Immature natural killer cell (primary cell): ENCODE measurements at regions not wholly inside any gene's neighbourhood (a gene's known extent, or its start where the extent isn't known, plus 50 kb on each side); places are given as distances from the start of the nearest gene placed in this dataset.

Experiments
- DNase-seq, 3 donors: peaks; one replicate each; pipeline ENCODE4 v3.0.0; 2022; ENCODE audit warnings: mixed read lengths in 1 of 3
- H3K27ac Mint-ChIP-seq, 6 donors: one replicate each; pipeline ENCODE4 v1.8.0; 2020; ENCODE audit warnings: mixed read lengths in 6 of 6, mild to moderate bottlenecking in 5 of 6, inconsistent platforms in 4 of 6, moderate library complexity in 3 of 6
- H3K27me3 Mint-ChIP-seq, 3 donors: one replicate each; pipeline ENCODE4 v1.8.0; 2020 to 2021; ENCODE audit warnings: low read depth in 3 of 3, mild to moderate bottlenecking in 3 of 3, mixed read lengths in 3 of 3, moderate library complexity in 3 of 3, inconsistent platforms in 1 of 3
- H3K36me3 Mint-ChIP-seq, 3 donors: one replicate each; pipeline ENCODE4 v1.8.0; 2020; ENCODE audit warnings: mixed read lengths in 3 of 3, inconsistent platforms in 2 of 3, mild to moderate bottlenecking in 2 of 3
- H3K4me1 Mint-ChIP-seq, 2 donors: one replicate each; pipeline ENCODE4 v1.8.0; 2020; ENCODE audit warnings: inconsistent platforms in 2 of 2, mild to moderate bottlenecking in 2 of 2, mixed read lengths in 2 of 2, moderate library complexity in 1 of 2
- H3K4me3 Mint-ChIP-seq, 5 donors: one replicate each; pipeline ENCODE4 v1.8.0; 2020; ENCODE audit warnings: mild to moderate bottlenecking in 5 of 5, mixed read lengths in 5 of 5, inconsistent platforms in 3 of 5, moderate library complexity in 3 of 5
- H3K9me3 Mint-ChIP-seq, 6 donors: one replicate each; pipeline ENCODE4 v1.8.0; 2020; ENCODE audit warnings: mild to moderate bottlenecking in 6 of 6, mixed read lengths in 6 of 6, inconsistent platforms in 4 of 6, moderate library complexity in 3 of 6

DNA sequence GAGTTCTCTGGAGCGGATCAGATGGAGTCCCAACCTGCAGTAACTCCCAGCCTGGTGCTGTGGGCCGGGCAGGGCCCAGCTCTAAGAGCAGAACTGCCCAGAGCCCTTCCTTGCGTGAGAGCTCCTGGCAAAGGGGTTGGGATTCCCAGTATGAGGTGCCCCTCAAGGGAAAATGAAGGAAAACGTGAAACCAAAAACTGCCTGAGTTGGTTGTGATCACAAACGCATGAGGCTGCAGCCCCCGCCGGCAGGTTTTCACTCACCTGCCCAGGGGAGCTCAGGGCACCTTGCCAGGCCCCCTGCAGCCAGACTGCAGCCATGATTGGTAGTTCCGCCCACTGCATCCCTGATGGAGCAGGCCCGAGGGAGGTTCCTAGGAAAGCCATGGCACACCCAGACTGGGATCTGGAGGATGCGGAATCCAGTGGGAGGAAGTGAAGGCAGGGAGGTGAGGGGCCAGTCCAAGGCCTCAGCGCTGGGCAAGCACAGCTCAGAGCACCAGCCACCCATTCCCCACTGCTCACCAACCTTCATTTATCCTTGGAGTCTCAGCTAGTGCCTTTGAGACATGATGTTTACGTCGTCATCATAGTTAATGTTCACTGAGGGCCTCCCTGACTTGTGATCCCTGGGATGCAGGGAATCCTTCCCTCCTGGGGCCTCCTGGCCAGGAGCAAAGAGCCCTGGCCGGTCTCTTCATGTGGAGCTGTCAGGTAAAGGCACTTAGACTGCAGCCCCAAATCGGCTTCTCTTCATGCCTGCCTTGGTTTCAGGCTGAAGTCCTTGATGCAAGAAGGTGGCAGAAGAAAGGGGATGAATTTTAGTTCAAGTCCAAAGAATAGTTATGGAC is 103.2 kb downstream of the INHBB start:
- peak overlapping the region in 1 of 6 donors; percentile 58 for H3K27ac Mint-ChIP-seq
- H3K4me1 Mint-ChIP-seq = no peaks in the 10 kb centered on the region
- H3K4me3 Mint-ChIP-seq = no peak overlapping the region
- peaks cover 0 to 16% (median 5%) of the 10 kb centered on the region in 3 donors for H3K27me3 Mint-ChIP-seq
- no peak for DNase-seq
- no peaks in the 10 kb centered on the region for H3K9me3 Mint-ChIP-seq
- no peaks in the 10 kb centered on the region for H3K36me3 Mint-ChIP-seq

DNA sequence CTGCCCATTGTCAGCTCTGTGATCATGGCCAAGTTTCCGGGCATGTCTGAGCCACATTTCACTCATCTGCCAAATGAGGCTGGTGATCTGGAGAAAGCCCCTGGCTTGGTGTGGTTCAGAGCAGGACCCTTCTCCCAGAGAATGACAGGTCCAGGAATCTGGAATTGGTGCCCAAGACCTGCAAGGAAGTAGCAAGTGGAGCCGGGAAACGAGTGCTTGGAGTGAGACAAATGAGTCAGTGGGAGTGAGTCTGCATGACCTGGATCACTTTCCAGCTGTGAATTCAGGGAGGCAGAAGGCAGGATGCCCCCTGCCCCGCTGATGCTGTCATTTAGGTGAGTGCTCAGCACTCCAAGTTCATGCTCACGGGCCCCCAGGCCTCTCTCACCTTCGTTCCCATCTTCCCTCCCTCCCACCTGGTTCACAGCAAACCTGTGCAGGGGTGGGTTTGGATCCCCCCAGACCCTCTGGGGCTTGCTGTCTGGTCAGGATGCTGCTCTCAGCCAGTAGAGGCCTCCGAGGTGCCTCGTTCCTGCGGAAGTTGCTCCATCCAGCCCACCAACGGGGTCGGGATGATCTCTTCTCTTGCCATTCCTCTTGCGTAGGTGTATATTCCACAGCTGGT is 104.4 kb downstream of the INHBB start:
- Mint-ChIP-seq H3K4me1 (no peaks in the 10 kb centered on the region), H3K27me3 (peaks cover 0 to 16% (median 3%) of the 10 kb centered on the region in 3 donors), H3K9me3 (peaks cover 0 to 2% (median 0%) of the 10 kb centered on the region in 6 donors), H3K27ac (no peak overlapping the region), H3K4me3 (no peak overlapping the region), H3K36me3 (no peaks in the 10 kb centered on the region)
- DNase-seq = no peak

DNA sequence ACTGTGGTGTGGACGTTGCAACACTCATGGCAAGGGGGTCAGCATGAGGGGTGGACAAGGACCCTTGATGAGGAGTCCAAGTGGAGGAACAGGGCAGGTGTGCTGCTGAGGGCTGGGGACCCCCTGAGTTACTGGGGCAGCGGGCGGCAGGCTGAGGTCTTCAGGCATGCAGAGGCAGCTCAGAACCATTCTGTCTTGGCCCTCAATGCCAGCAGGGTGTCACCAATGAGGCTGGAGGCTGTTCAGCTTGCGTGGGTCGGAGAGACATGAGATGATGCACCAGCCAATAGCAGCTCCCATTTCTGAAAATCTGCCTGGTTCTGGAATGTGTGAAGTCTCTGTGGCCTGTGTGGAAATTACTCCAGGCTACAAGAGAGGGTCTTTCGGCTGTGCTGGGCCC is 105.4 kb downstream of the INHBB start:
- Mint-ChIP-seq H3K36me3 (no peaks in the 10 kb centered on the region), H3K27ac (no peak overlapping the region), H3K9me3 (peaks cover 0 to 2% (median 0%) of the 10 kb centered on the region in 6 donors), H3K27me3 (peaks cover 0 to 16% (median 3%) of the 10 kb centered on the region in 3 donors), H3K4me1 (no peaks in the 10 kb centered on the region), H3K4me3 (no peak overlapping the region)
- DNase-seq = no peak

DNA sequence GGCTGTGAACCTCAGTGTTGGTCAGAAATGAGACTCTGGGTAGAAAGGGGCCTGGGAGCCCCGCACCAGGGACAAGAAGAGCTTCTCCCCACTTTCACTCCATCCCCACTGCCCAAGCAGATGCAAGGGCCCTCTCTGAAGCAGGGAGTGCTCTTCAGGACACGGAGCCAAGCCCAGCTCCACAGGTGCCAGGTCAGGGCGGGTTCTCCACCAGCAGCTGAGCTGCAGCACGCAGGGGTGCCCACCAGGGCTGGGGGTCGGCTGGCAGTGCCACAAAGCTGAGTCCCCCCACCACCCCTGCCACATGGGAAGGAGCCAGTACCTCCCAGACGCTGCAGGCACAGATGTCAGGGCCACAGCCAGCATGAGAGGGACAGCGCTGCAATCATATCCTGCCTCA is 106.2 kb downstream of the INHBB start:
- peaks cover 0 to 3% (median 0%) of the 10 kb centered on the region in 3 donors for H3K36me3 Mint-ChIP-seq
- peaks cover 0 to 4% (median under 1%) of the 10 kb centered on the region in 6 donors for H3K9me3 Mint-ChIP-seq
- H3K27ac Mint-ChIP-seq = no peak overlapping the region
- H3K4me1 Mint-ChIP-seq = no peaks in the 10 kb centered on the region
- H3K27me3 Mint-ChIP-seq = peaks cover 0 to 18% (median 3%) of the 10 kb centered on the region in 3 donors
- H3K4me3 Mint-ChIP-seq = no peak overlapping the region
- DNase-seq = no peak

DNA sequence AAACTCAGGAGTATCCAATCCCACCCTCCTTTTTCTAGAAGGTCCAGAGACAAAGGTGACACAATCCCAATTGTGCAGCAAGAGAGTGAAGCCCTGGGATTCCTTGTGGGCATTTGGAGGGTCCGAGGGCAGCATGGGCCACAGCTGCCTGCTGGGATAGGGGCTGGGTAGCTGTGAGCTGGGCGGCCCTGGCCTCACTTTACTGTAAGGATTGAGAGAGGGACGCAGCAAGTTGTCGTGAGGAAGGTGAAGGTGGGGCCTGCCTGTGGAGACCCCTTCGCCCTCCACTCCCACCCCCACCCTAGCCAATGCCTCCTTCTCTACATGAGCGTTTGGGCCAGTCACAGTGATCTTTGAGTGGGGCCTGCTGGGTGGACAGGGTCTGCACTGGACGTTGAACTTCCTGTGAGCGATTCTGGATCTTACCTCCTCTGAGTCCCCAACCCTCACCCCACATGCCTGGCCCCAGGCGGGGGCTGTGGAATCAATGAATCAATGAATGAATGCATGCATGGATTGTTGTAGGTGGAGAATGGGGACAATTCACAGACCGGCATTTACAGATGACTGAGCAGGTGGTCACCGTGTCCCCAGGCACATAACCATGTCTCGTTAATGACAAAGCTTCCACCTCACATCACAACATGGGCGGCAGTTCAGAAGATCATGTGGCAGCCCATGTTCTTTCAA is 107.2 kb downstream of the INHBB start:
- Mint-ChIP-seq H3K27me3 (peaks cover 2 to 20% (median 7%) of the 10 kb centered on the region in 3 donors), H3K27ac (no peak overlapping the region), H3K36me3 (peaks cover 0 to 5% (median 0%) of the 10 kb centered on the region in 3 donors), H3K4me1 (no peaks in the 10 kb centered on the region), H3K4me3 (no peak overlapping the region), H3K9me3 (peaks cover 0 to 12% (median 2%) of the 10 kb centered on the region in 6 donors)
- no peak for DNase-seq

DNA sequence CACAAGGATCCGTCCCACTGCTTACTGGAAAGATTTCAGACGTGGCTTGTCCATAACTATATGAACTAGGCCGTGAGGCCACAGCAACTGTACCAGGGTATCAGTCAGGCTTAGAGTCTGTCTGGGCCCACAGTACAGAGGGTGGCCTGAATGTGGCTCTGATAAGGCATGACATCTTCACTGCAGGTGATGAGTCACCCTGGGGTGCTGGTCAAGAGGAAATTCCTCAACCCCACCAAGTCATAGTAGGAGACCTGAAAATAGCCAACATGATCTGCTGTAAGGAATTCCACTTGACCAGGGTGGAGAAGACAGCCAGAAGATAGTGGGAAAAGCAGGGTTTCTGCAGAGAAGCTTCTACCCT is 107.7 kb downstream of the INHBB start:
- Mint-ChIP-seq H3K4me3 (no peak overlapping the region), H3K27ac (no peak overlapping the region), H3K4me1 (no peaks in the 10 kb centered on the region), H3K9me3 (peaks cover 0 to 12% (median 3%) of the 10 kb centered on the region in 6 donors), H3K27me3 (peaks cover 2 to 20% (median 7%) of the 10 kb centered on the region in 3 donors), H3K36me3 (peaks cover 0 to 5% (median 0%) of the 10 kb centered on the region in 3 donors)
- DNase-seq = no peak

DNA sequence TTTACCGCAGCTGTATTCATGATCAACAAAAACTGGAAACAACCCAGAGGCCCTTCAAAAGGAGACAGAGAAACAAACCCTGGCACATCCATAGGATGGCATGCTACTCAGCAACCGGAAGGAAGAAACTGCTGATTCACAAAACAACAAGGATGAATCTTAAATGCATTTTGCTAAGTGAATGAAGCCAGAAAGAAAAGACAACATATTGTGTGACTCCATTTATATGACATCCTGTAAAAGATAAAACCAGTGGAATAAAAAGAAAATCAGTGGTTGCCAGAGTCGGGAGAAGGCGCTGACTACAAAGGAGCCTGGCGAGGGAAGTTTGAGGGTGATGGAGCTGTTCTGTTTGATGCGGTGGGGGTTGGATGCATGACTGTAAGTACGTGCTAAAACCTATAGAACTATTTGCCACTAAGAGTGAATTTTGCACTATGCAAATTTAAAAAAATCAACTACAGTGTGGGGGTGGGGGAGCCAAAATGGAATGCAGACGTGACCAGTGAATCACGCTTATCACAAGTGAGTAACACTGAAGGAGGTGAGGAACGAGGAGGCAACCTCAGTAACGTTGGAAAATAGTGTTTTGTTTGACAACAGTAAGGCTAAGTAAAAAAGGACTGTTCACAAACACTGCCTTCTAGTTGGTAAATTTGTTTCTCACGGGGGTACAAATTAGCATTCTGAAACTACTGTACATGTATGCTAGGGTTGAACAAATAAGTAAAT is 108.9 kb downstream of the INHBB start:
- peaks cover 0 to 5% (median 0%) of the 10 kb centered on the region in 3 donors for H3K36me3 Mint-ChIP-seq
- peaks cover 0 to 12% (median 5%) of the 10 kb centered on the region in 6 donors for H3K9me3 Mint-ChIP-seq
- H3K4me1 Mint-ChIP-seq = no peaks in the 10 kb centered on the region
- H3K27ac Mint-ChIP-seq = no peak overlapping the region
- H3K27me3 Mint-ChIP-seq = peaks cover 2 to 21% (median 7%) of the 10 kb centered on the region in 3 donors
- no peak for DNase-seq
- H3K4me3 Mint-ChIP-seq = no peak overlapping the region

DNA sequence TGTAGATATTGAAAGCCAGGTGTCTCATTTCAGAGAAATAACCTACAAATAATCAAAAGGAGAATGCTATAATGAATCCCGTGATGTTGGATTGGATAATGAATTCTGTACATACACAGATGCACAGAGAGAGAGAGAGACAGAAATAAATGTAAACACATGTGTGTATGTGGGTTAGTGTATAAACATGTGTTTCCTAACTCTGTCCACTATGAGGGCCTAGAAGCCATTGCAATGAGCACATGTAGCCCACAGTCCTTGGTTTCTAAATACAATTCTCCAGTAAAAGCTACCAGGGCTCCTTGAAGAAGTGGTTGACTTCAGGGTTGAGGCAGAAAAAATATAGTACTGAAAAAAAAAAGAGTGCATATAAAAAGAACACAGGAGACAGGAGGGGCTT is 109.5 kb downstream of the INHBB start:
- Mint-ChIP-seq H3K36me3 (peaks cover 0 to 5% (median 0%) of the 10 kb centered on the region in 3 donors), H3K27me3 (peaks cover 2 to 19% (median 7%) of the 10 kb centered on the region in 3 donors)

DNA sequence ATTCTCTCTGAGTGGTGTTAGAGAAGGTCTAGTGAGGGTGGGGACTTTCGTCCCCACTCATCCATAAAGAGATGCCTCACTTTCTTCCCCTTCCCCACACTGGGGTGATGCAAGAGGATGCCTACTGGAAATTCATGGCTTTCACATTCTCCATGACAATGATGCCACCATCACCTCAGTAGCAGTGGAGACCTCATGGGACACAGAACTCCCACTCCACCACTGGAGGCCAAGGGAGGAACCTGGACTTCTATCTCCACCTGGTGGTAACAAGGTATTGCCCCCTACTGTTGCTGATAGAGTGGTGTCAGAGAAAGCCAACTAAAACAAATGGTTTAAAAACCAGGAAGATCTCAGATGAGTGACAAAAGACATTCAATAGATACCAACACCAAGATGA is 110.9 kb downstream of the INHBB start:
- Mint-ChIP-seq H3K36me3 (peaks cover 0 to 5% (median 0%) of the 10 kb centered on the region in 3 donors), H3K9me3 (peaks cover 0 to 12% (median 5%) of the 10 kb centered on the region in 6 donors), H3K4me1 (no peaks in the 10 kb centered on the region), H3K27me3 (peaks cover 2 to 13% (median 7%) of the 10 kb centered on the region in 3 donors), H3K4me3 (no peak overlapping the region), H3K27ac (no peak overlapping the region)
- no peak for DNase-seq

More for the DNA sequence above, 109.5 kb downstream of the INHBB start:
- H3K4me1 Mint-ChIP-seq = no peaks in the 10 kb centered on the region
- H3K27ac Mint-ChIP-seq = no peak overlapping the region
- DNase-seq = no peak
- H3K9me3 Mint-ChIP-seq = peaks cover 0 to 12% (median 5%) of the 10 kb centered on the region in 6 donors
- H3K4me3 Mint-ChIP-seq = no peak overlapping the region

DNA sequence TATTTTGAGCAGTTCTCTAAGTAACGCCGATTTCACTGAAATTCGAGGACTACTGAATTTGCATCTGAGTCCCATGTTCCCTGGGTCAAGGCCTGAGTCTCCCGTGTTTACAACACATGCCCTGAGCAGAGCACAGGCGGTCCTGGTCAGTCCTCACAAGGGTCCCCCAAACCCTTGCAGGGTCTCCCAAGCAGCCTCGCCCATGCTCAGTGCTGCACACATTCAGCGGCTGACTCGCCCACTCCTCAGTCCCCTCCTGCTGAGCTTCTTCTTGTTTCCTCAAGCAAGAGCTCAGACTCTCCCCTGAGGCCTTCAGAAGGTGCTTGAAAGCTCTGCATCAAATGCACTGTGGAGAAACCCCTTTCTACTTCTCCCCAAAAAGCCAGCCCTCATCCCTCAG is 114.6 kb downstream of the INHBB start:
- no peak overlapping the region for H3K4me3 Mint-ChIP-seq
- H3K36me3 Mint-ChIP-seq = peaks cover 0 to 5% (median 0%) of the 10 kb centered on the region in 3 donors
- DNase-seq = no peak
- peaks cover 0 to 12% (median 4%) of the 10 kb centered on the region in 6 donors for H3K9me3 Mint-ChIP-seq
- H3K27me3 Mint-ChIP-seq = peaks cover 2 to 14% (median 4%) of the 10 kb centered on the region in 3 donors
- no peaks in the 10 kb centered on the region for H3K4me1 Mint-ChIP-seq
- no peak overlapping the region for H3K27ac Mint-ChIP-seq

DNA sequence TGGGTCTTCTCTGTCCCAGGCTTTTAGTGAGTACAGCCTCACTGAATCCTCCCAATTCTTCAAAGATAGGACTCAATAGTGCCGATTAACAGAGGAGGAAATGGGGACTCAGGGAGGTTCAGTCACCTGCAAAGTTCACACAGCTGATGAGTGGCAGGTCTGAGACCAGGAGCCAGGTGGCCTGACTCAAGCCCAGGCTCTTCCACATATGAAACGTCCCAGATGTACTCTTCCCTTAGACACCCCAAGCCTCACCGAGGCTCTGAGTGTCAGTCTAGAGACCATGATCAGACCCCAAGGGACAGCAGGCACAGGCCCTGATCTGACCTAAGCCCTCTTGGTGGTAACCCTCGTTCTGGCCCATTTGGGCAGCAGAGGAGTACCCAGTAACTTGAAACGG is 115.2 kb downstream of the INHBB start:
- DNase-seq = no peak
- peaks cover 2 to 14% (median 4%) of the 10 kb centered on the region in 3 donors for H3K27me3 Mint-ChIP-seq
- no peak overlapping the region for H3K27ac Mint-ChIP-seq
- no peak overlapping the region for H3K4me3 Mint-ChIP-seq
- H3K9me3 Mint-ChIP-seq = peaks cover 0 to 12% (median 4%) of the 10 kb centered on the region in 6 donors
- no peaks in the 10 kb centered on the region for H3K4me1 Mint-ChIP-seq
- H3K36me3 Mint-ChIP-seq = peaks cover 0 to 5% (median 0%) of the 10 kb centered on the region in 3 donors

DNA sequence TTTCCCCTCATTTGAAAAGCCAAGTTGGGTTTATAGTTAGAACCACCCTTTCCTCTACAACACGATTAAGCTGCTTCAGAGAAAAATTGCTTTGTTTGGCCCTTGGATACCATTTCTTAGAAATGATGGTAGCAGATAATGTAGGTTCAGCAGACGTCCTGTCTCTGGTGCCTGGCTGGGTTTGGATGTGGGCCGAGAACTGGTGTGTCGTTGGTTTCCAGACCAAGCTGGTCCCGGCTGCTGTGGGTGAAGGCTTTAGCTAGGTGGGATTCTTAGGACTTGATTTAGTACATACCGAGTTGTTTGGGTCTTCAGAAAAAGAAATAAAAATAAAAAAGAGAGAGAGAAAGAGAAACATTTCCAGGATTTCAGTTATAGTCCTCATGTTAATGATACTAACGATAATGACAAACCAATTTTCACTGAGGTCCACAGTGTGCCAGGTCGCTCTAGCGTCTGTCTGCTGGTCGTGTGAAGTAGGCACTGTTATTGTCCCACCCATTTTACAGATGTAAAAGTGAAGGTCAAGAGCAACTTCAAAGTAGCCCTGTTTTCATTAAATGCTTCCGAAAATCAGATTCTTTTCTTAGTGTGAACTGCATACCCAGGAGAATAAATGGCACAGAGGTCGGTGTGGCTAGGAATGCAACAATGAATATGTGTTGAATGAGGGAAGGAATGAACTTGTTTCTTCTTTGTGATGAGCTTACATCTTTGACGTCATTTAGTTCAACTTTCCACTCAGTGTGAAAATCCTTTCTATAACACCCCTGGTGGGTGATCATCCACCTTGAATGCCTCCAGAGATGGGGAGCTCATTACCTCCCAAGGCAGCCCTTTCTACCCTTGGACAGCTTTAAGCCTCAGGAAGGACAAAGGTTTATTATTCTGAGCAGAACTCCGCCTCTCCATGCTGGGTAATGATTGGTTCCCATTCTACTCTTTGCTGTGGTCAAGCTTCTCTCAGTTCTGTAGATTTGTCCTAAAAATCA is 115.9 kb downstream of the INHBB start:
- no peaks in the 10 kb centered on the region for H3K4me1 Mint-ChIP-seq
- H3K36me3 Mint-ChIP-seq = peaks cover 0 to 5% (median 0%) of the 10 kb centered on the region in 3 donors
- H3K9me3 Mint-ChIP-seq = peaks cover 0 to 12% (median 4%) of the 10 kb centered on the region in 6 donors
- H3K27ac Mint-ChIP-seq = no peak overlapping the region
- DNase-seq = no peak
- peaks cover 4 to 14% (median 6%) of the 10 kb centered on the region in 3 donors for H3K27me3 Mint-ChIP-seq
- no peak overlapping the region for H3K4me3 Mint-ChIP-seq
